NCI-H524 treated with DMSO at 0.1 percent for 48 hours (cell line): ENCODE measurements at regions not wholly inside any gene's neighbourhood (a gene's known extent, or its start where the extent isn't known, plus 50 kb on each side); places are given as distances from the start of the nearest gene placed in this dataset.
"Not testable (repeated sequence)": the region's sequence is repeated elsewhere in the genome, so short reads cannot be mapped to it uniquely, and the experiment has no call there.

Source experiments
- DNase-seq: peaks from one replicate; lab custom pipeline; 2025; lab: John Stamatoyannopoulos, UW

DNA sequence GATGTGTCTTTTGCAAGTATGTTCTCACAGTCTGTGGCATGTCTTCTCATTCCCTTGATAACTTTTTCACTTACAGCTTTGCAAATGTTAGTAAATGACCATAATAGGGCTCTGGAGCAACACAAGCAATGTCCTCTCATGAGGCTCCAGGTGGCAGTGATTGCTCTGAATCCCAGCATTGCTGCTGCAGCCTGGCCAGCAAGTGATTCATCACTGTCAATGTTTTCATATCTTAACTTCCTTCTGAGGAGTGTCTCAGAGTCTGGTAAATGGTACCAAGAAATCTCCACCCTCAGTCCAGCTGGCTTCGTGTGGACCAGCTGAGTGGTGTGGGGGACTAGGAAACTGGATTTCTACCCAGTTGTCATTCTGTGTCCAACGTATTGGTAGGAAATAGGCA, 139.6 kb downstream of the MYLK4 start:
- DNase-seq: no peak

GRCh38 chr6:2608503-2608902, 142.2 kb downstream of the MYLK4 start:
- DNase-seq: no peak

DNA sequence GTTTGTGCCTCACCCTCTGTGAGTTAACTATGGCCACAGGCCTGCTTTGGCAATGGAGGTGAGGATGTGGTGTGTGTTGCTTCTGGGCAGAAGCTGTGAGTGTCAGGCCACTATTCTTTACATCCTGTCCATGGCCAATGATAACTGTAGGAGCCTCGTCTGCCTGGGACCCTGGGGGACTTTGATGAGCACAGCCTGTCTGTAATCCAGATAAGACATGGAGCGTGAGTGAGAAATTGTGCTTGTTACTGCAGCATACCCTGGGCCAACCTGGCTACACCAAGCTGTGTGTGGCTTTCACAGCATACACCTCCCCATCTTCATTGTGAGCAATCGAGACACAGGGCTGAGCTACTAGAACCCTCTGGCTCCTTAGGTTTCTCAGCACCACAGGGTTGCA, 150.4 kb downstream of the MYLK4 start:
- no peak for DNase-seq

DNA sequence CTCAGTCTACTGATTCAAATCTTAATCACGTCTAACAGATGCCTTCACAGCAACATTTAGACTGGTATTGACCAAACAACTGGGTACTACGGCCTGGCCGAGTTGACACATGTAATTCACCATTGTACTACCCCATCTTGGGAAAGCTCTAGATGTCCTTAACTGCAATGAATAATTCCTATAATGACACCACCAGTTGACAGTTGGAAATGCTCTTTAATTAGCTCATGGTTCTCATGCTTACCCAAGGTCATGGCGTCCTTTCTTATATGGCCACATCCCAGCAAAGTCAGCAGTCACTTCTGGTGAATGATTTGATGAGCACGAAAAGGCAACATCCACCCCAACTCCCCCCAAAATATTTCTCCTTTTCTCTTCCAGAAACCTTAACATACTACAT, 150.9 kb downstream of the MYLK4 start:
- no peak for DNase-seq

DNA sequence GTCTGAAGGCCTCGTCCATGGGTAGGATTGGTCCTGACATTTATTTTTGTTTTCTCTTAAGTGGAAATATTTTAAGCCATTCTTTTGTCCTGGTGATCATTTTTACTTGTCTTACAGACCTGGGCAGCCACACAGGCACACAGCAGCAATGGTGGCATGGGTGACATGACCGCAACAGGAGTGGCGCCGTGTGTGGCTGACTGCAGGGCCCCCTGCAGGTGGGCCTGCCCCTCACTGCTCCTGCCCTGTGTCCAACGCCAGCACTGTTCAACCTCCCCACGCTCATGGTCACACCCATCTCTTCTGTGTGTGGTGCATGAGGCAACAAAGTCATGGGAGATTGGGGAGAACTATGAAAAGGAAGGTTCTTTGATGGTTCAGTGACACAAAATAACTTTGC, 151.9 kb downstream of the MYLK4 start:
- no peak for DNase-seq

DNA sequence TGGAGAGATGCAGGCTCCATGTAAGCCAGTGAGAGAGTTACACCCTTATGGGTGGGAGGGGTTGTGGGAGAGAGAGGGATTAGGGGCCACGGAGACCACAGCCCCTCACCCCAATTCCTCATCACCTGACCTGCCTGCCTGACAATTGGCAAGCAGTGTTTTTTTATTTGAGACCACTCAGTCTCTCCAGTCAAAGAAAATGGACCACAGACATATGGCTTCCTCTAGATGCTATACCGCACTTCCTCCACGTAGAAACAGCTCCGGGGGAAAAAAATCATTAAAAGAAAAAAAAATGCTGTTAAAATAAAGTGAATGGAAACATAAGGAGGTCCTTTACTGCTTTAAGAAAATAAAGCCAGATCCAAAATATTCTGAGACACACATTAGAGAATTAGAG, 152.7 kb downstream of the MYLK4 start:
- DNase-seq: no peak

DNA sequence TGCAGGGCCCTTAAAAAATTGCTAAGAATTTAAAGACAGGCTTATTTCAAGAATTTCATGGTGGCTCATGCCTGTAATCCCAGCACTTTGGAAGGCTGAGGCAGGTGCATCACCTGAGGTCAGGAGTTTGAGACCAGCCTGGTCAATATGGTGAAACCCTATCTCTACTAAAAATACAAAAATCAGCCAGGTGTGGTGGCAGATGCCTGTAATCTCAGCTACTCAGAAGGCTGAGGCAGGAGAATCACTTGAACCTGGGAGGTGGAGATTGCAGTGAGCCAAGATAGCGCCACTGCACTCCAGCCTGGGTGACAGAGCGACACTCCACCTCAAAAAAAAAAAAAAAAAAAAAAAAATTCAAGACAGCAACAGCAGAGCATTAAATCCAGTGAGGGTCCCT, 153.3 kb downstream of the MYLK4 start:
- DNase-seq: not testable (repeated sequence)

GRCh38 chr6:2596222-2596621, 154.5 kb downstream of the MYLK4 start:
- DNase-seq: peak; percentile 14

GRCh38 chr6:2594868-2595267, 155.9 kb downstream of the MYLK4 start:
- DNase-seq: no peak

DNA sequence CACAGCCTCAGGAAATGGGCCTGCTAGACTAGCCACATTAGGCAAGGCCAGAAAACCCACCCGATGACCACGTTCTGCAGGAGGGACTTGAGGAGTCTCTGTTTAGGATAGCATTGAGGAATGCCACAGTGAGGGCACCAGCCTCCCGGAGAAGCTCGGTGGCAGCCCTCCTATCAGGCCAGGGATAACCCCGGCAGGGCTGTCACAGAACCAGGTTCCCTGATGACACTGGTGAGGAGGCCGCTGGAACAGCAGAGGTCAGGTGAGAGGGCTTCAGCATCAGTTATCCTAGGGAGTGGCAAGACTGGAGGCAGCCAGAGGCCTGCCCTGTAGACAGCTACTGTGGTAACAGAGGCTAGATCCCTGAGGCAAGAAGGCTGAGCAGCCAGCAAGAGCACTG, 157.6 kb downstream of the MYLK4 start:
- DNase-seq: no peak

DNA sequence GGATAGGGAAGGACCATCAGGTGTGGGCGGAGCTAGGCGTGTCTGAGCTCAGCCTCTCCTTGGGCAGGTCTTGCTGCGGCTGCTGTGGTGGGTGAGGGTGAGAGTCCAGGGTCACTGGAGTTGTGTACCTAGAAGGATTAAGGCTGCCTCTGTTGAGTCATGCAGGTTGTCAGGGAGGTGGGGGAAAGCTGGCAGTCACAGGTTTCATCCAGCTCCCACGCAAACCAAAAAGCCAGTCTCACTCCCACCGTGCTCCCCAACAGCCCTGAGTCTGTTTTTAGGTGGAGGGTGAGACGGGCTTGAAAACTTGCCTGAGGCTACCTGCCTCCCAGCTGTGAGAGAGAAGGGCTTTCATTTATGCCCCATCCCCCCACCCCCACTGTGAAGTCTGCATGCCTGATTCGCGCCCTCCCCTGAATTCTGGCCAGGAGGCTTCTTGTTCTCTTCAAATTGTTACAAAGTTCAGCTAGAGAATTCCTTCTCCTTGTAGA, 161.5 kb downstream of the MYLK4 start:
- DNase-seq: no peak

- DNase-seq: no peak
Observed at GRCh38 chr6:2583459-2583858, 167.3 kb downstream of the MYLK4 start.

- no peak for DNase-seq
Observed at GRCh38 chr6:2582268-2582667, 168.5 kb downstream of the MYLK4 start.

DNA sequence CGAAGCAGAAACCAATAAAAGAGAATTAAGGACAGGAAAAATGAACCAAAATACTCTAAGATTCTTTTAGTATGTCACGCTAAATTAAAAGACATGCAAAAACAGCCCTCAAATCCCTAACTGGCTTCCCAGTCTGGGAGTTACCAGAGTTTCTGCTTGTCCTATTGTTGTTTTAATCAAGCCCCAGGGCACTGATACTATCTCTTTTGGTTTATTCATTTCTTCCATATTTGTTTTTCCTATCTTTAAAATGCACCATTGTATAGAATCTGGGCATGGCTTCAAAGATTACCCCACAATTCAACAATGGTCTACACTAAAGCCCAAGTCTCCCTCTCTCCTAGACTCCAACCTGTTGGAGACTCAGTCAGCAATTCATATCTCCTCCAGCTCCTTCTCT, 169.1 kb downstream of the MYLK4 start:
- DNase-seq: no peak

DNA sequence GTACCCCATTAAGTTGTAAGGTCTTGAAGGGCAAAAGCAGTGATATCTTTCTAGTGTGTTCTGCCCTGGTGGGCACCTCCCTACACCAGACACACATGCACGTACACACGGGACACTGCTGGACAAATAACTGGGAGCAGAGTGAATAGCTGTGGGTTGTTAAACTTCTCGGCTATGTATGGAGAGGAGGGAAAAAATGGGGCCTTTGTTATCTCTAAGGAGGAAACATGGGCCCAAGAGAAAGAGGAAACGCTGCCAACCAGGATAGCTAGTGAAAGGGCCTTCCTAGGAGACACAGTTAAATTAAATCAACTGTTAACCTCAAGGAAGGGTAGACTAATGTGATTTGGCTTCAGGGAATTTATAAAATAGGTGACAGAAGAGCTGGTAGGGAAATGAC, 169.7 kb downstream of the MYLK4 start:
- no peak for DNase-seq

GRCh38 chr6:2579804-2580570, 170.7 kb downstream of the MYLK4 start:
- no peak for DNase-seq

- no peak for DNase-seq
Observed at GRCh38 chr6:2579241-2579761, 171.4 kb downstream of the MYLK4 start.

DNA sequence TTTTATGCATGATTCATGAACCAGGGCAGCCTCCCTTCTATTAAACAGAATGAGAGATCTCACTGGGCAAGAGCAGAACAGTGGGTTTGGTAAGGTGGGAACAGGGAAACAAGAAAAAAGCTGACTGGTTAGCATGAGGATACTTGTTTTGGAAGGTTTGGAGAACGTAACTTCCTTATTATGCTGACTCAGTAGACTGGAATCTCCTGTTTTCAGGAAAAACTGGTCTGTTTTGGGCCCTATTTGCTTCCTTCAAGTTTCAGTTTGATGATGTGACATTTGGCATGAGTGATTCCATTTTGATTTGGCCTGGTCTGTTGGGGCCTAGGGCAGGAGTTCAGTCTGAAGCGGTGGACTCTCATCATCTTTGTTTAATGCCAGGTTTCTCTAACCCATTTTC, 172.0 kb downstream of the MYLK4 start:
- no peak for DNase-seq

DNA sequence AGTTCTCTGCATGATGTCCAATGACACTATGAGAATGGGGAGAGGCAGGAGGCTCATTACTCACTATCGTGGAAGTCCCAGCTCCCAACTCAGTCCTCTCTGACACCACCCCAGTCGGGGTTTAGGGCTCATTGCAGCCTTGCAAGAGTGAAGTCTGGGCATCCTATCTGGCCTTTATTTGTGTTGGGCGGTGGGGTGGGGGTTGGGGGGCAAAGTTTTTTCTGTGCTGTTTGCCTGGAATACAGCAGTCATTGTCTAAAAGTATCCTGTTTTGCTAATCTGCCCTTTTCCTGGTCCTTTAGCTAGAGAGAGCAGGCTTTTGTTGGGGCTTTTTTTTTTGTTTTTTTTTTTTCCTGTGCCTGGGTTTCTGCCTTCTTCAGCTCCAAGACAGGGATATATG, 174.2 kb downstream of the MYLK4 start:
- no peak for DNase-seq

DNA sequence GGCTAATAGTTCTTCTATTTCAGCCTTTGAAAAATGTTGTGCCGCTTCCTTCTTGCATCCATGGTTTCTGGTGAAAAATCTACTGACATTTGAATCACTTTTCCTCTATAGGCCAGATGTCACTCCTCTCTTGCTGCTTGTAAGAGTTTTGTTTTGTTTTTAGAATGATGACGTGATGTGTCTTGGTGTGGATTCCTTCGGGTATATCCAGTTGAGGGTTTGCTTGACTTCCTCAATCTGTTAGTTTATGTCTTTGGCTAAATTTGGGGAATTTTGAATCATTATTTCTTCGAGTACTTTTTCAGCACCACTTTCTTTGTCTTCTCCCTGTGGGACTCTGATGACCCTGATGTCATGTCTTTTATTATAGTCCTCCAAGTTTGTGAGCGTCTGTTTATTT, 175.5 kb downstream of the MYLK4 start:
- DNase-seq: no peak

DNA sequence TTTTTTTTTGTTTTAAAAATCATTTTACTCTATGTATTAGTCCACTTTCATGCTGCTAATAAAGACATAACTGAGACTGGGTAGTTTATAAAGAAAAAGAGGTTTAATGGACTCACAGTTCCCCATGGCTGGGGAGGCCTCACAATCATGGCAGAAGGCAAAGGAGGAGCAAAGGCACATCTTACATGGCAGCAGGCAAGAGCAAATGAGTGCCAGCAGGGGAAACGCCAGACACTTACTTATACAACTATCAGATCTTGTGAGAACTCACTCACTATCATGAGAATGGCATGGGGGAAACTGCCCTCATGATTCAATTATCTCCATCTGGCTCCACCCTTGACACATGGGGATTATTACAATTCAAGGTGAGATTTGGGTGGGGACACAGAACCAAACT, 181.3 kb downstream of the MYLK4 start:
- DNase-seq: not testable (repeated sequence)

DNA sequence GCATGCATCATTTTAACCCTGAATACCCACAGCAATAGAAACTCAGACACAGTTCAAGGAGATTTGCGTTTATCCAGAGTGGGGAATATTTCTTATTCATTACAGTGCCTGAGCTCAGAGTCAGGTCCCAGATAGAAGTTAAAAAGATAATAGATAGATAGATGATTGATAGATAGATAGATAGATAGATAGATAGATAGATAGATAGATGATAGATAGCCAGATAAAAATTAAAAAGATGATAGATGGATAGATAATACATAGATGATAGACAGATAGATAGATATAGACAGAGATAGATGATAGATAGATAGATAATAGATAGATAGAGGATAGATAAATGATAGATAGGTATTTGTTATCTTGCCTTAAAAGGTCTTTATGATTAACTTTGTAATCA, 184.7 kb downstream of the MYLK4 start:
- DNase-seq: no peak

DNA sequence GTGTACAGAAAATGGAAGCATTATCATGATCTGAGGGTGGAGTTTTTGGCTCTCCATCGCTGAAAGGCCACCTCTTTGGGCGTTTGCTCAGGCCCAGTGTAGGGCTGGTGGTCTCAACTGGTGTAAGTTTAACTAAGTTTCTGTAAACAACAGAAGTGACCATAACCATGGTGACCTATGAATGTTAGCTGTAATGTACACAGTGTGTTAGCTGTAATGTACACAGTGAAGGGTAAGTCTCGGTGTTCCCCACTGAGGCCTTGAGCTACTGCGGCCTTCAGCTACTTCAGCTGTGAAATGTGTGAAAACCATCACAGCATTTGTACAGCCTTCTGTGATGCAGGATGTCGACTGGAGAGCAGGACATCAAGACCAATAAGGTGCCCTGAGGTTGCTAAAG, 185.2 kb downstream of the MYLK4 start:
- DNase-seq: no peak

DNA sequence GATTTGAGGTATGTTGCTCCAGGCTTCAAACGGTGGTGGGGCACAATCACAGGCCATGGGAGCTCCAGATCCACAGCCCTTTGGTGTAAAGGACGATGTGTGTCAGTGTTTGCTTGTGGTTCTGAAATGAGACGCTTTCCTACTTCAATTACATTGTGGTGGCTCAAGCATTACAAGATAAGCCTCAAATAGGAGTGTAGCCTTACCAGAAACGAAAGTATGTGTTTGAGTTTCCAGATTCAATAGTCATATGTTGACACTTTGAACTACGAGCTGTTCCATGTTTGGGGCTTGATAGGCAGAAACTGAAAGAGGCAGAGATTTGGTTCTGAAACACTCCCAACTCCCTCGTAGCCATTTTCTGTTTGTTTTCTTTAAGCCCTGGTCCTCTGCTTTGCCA, 187.1 kb downstream of the MYLK4 start:
- no peak for DNase-seq
